GM21528 (cell line): ENCODE measurements at regions not wholly inside any gene's neighbourhood (a gene's known extent, or its start where the extent isn't known, plus 50 kb on each side); places are given as distances from the start of the nearest gene placed in this dataset.
"Not testable (repeated sequence)": the region's sequence is repeated elsewhere in the genome, so short reads cannot be mapped to it uniquely, and the experiment has no call there.

Source experiments
- ATAC-seq: cut with Tn5 transposase; IDR thresholded peaks from one replicate; pipeline ENCODE4 v1.9.1; 2021; ENCODE audit warnings: mild to moderate bottlenecking, moderate library complexity; ENCODE audit not compliant: unreplicated experiment, low FRiP score

DNA sequence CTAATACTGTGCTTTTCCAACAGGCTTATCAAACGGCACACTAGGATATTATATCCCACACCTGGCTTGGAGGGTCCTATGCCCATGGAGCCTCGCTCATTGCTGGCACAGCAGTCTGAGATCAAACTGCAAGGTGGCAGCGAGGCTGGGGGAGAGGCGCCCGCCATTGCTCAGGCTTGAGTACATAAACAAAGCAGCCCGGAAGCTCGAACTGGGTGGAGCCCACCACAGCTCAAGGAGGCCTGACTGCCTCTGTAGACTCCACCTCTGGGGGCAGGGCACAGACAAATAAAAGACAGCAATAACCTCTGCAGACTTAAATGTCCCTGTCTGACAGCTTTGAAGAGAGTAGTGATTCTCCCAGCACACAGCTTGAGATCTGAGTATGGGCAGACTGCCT, 128.0 kb upstream of the CAV2 start:
- not testable (repeated sequence) for ATAC-seq

GRCh38 chr7:116373229-116373628, 126.3 kb upstream of the CAV2 start:
- ATAC-seq, result not testable (repeated sequence)

GRCh38 chr7:116377721-116378120, 121.8 kb upstream of the CAV2 start:
- ATAC-seq, result no peak

DNA sequence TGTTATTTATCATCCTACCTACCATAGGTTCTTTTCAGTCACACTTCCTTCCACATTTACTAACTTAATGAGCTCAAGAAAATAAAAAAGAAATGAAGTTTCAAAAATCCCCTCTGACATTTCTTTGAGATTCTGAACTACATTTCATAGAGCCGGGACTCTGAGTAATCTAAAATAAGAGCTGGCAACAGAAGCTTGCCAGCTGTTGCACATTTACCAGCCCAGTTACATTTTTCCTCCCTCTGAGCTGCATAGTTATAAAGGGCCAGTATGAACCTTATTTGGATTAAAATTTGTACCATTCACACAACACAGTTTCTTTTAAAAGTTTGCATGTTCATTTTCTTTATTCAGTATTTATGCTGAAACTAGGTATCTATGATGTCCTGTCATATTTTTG, 119.5 kb upstream of the CAV2 start:
- no peak for ATAC-seq

GRCh38 chr7:116382375-116382774, 117.2 kb upstream of the CAV2 start:
- ATAC-seq, result no peak

GRCh38 chr7:116384936-116385635, 114.5 kb upstream of the CAV2 start:
- ATAC-seq, result no peak

GRCh38 chr7:116386674-116387073, 112.9 kb upstream of the CAV2 start:
- no peak for ATAC-seq

GRCh38 chr7:116390363-116390762, 109.2 kb upstream of the CAV2 start:
- ATAC-seq, result no peak

GRCh38 chr7:116392806-116393205, 106.7 kb upstream of the CAV2 start:
- no peak for ATAC-seq

GRCh38 chr7:116393654-116394053, 105.9 kb upstream of the CAV2 start:
- ATAC-seq, result no peak

GRCh38 chr7:116394106-116394505, 105.4 kb upstream of the CAV2 start:
- no peak for ATAC-seq

DNA sequence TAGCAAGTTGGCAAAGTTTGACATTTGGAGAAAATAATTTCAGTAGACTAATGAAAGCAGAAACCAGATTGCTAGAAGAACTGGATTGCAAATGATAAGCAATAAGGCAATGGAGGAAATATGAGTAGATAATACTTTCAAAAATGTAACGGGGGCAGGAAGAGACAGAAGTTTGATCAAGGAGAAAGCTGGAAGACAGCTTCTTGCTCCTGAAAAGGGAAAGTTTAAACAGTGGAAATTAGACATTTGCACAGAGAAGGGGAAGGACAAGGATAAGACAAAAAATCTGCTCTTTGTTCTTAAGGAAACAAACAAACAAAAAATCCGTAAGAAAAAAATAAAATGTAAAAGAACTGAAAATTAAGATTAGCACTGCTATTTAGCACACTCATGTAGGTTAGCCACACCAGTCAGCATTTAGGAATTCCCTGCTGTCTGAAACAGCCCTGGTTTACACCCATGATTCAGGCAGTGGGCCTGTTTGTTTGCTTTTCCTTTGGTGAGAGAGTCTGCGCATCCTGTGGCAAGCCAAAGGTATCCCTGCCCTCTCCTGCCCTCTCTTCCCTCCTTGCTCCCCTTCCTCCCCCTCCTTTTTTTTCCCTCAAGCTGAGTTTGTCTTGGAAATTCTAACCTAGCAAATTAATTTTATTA, 104.3 kb upstream of the CAV2 start:
- ATAC-seq, result no peak

DNA sequence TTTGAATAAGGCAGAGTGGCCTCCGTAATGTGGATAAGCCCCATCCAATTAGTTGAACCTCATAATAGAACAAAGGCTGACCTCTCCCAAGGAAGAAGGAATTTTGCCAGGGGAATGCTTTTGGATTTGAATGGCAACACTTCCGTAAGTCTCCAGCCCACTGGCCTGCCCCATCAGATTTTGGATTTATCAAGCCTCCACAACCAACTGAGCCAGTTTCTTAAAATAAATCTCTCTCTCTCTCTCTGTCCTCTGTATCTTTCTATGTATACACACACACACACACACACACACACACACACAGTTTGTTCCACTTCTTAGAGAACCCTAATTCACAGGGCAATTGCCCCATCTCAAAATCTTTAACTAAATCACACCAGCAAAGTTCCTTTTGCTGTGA, 100.9 kb upstream of the CAV2 start:
- no peak for ATAC-seq

- ATAC-seq, result no peak
Observed at GRCh38 chr7:116399819-116400218, 99.7 kb upstream of the CAV2 start.

- no peak for ATAC-seq
Observed at GRCh38 chr7:116400522-116400921, 99.0 kb upstream of the CAV2 start.

- ATAC-seq, result no peak
Observed at GRCh38 chr7:116401711-116402110, 97.8 kb upstream of the CAV2 start.

GRCh38 chr7:116403265-116403664, 96.3 kb upstream of the CAV2 start:
- no peak for ATAC-seq

- ATAC-seq, result no peak
Observed at GRCh38 chr7:116404389-116404788, 95.1 kb upstream of the CAV2 start.

GRCh38 chr7:116405810-116406209, 93.7 kb upstream of the CAV2 start:
- ATAC-seq, result no peak

DNA sequence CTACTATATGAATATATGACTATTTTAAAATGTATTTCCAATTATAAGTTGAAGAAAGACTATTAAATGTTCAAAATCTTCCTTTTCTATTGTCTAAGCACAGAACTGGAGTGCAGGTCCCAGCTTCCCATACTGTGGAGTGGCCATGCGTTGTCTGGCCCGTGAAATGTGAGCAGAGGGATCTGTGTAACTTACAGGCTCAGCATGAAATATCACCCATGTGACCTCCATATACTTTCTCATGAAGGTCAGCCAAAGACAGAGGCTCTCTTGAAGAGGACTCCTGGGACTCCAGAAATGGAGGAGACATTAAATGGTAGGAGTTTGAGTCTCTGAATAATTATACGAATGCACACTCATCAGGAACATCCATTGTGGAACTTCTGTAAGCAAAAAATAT, 92.4 kb upstream of the CAV2 start:
- ATAC-seq, result no peak

GRCh38 chr7:116408166-116408565, 91.4 kb upstream of the CAV2 start:
- ATAC-seq, result no peak

GRCh38 chr7:116408831-116409453, 90.6 kb upstream of the CAV2 start:
- not testable (repeated sequence) for ATAC-seq
